ENCODE measurements at regions not wholly inside any gene's neighbourhood (a gene's known extent, or its start where the extent isn't known, plus 50 kb on each side); places are given as distances from the start of the nearest gene placed in this dataset.

GRCh38 chr4:83906561-83906960, 370.7 kb downstream of the GPAT3 start:
- no peak overlapping the region for H4K91ac ChIP-seq (ENCODE audit: insufficient read length, low read depth, low read length)
- no peak overlapping the region for H3K56ac ChIP-seq (ENCODE audit: insufficient read length, low read depth, low read length)
- H3K9me3 ChIP-seq (ENCODE audit: control insufficient read depth, low read depth, low read length) = no peaks in the 10 kb centered on the region
- H3K4me1 ChIP-seq (ENCODE audit: insufficient read depth, low read length) = no peaks in the 10 kb centered on the region
- H3K79me1 ChIP-seq (ENCODE audit: insufficient read depth, low read depth, low read length, poor library complexity, severe bottlenecking) = no peaks in the 10 kb centered on the region
- no peak overlapping the region for H2AK5ac ChIP-seq (ENCODE audit: insufficient read length, low read length)
- Mint-ChIP-seq H3K9me3 (no peaks in the 10 kb centered on the region), H3K4me3 (no peak overlapping the region), H3K27me3 (ENCODE audit: low read depth) (no peaks in the 10 kb centered on the region), H3K27ac (no peak overlapping the region), H3K4me1 (peaks cover 14 to 21% of the 10 kb centered on the region in 2 experiments), H3K36me3 (ENCODE audit: insufficient read depth in 1 of 3, low read depth in 3 of 3) (no peaks in the 10 kb centered on the region)
- H3K14ac ChIP-seq (ENCODE audit: insufficient read depth, low read length) = no peak overlapping the region
- H4K5ac ChIP-seq (ENCODE audit: insufficient read length, low read depth, low read length) = no peak overlapping the region
- no peak overlapping the region for H3K4ac ChIP-seq (ENCODE audit: low read depth, low read length)
- H3K79me2 ChIP-seq (ENCODE audit: insufficient read depth, low read length) = no peaks in the 10 kb centered on the region
- no peak for DNase-seq
- no peak overlapping the region for H2BK12ac ChIP-seq (ENCODE audit: insufficient read length, low read depth, low read length)
- H3K27me3 ChIP-seq (ENCODE audit: insufficient read depth, low read length) = no peaks in the 10 kb centered on the region
- H2AFZ ChIP-seq (ENCODE audit: low read length) = no peak overlapping the region
- no peaks in the 10 kb centered on the region for H4K20me1 ChIP-seq (ENCODE audit: control insufficient read depth, insufficient read depth, insufficient read length)
- no peak overlapping the region for H2BK5ac ChIP-seq (ENCODE audit: insufficient read length, low read length)
- no CpG with 5 or more reads among the region's 2 CpGs for WGBS (ENCODE audit: extremely low coverage, insufficient read length, low lambda C conversion rate)
- H2BK15ac ChIP-seq (ENCODE audit: low read depth, low read length) = no peak overlapping the region
- no peak overlapping the region for H2BK20ac ChIP-seq (ENCODE audit: low read depth, low read length, poor library complexity, severe bottlenecking)
- no peak overlapping the region for H3T11ph ChIP-seq (ENCODE audit: low read length)
- H3K27ac ChIP-seq (ENCODE audit: insufficient read length, low read depth, low read length) = no peak overlapping the region
- TF ChIP-seq CTCF (conservative IDR thresholded peaks at IDR 0.05) = no peak
- H3K4me2 ChIP-seq (ENCODE audit: insufficient read depth, insufficient read length, low read length) = no peak overlapping the region
- no peak overlapping the region for H3K18ac ChIP-seq (ENCODE audit: insufficient read length, low read depth, low read length)
- no peaks in the 10 kb centered on the region for H3K23me2 ChIP-seq (ENCODE audit: insufficient read length, low read depth, low read length, poor library complexity, severe bottlenecking)
- H4K8ac ChIP-seq (replicated peaks; ENCODE audit: insufficient read length, low read depth, low read length) = no peak overlapping the region
- no peak overlapping the region for H2BK120ac ChIP-seq (ENCODE audit: low read depth, low read length, poor library complexity, severe bottlenecking)
- H3K23ac ChIP-seq (ENCODE audit: insufficient read length, low read depth, low read length) = no peak overlapping the region
- no peak overlapping the region for H3K9ac ChIP-seq (ENCODE audit: extremely low read depth, insufficient read length, low read length)
